HEK293 (cell line): ENCODE measurements at regions not wholly inside any gene's neighbourhood (a gene's known extent, or its start where the extent isn't known, plus 50 kb on each side); places are given as distances from the start of the nearest gene placed in this dataset.

Experiments
- CTCF ChIA-PET: fragments of 350-600 bp; formaldehyde crosslinking; extraction: SDS; loops from one replicate; lab custom pipeline; 2021; ENCODE audit warnings: antibody characterized with exemption; lab: Yijun Ruan, JAX
- POLR2A ChIA-PET: fragments of 300-600 bp; formaldehyde crosslinking; extraction: SDS; loops from one replicate; lab custom pipeline; 2020; ENCODE audit warnings: antibody characterized with exemption, inconsistent platforms; lab: Yijun Ruan, JAX
- H3K27ac ChIP-seq: fragments of 200-500 bp; sonication (Bioruptor generic); 2 replicates; pipeline ENCODE4 v1.5.1; 2014; ENCODE audit warnings: low read depth, low read length, control low read depth, inconsistent platforms; ENCODE audit errors: extremely low read depth
- H3K36me3 ChIP-seq, 2 experiments: fragments of 200-500 bp in 1 of 2; sonication (Bioruptor generic) in 1 of 2; 1 replicate in 1 of 2; 2 replicates in 1 of 2; pipeline ENCODE4 v1.5.1; 2014 to 2017; ENCODE audit warnings: inconsistent platforms in 2 of 2, low read length in 2 of 2; ENCODE audit not compliant: control insufficient read depth in 2 of 2, insufficient read depth in 1 of 2
- H3K4me1 ChIP-seq: fragments of 200-500 bp; sonication (Bioruptor generic); 2 replicates; pipeline ENCODE4 v1.5.1; 2014; ENCODE audit warnings: mild to moderate bottlenecking, low read length, inconsistent platforms; ENCODE audit not compliant: control insufficient read depth, insufficient read depth
- H3K4me3 ChIP-seq: 2 replicates; pipeline ENCODE4 v1.5.1; 2011; ENCODE audit warnings: low read depth, mild to moderate bottlenecking, control low read depth, low read length, moderate library complexity
- H3K9me3 ChIP-seq: fragments of 200-500 bp; sonication (Bioruptor generic); 2 replicates; pipeline ENCODE4 v1.5.1; 2014; ENCODE audit warnings: low read depth, low read length, inconsistent platforms; ENCODE audit not compliant: control insufficient read depth, insufficient read depth
- GLI4 ChIP-seq: fragments of 450-650 bp; formaldehyde crosslinking; IDR thresholded peaks from 2 replicates; pipeline ENCODE4 v1.5.1; 2016; ENCODE audit warnings: missing biosample characterization, missing genetic modification characterization
- ZBTB7A ChIP-seq: fragments of 450-650 bp; formaldehyde crosslinking; IDR thresholded peaks from 2 replicates; pipeline ENCODE4 v1.5.1; 2016; ENCODE audit warnings: low read depth, missing biosample characterization, missing genetic modification characterization
- ZBTB8A ChIP-seq: fragments of 450-650 bp; formaldehyde crosslinking; IDR thresholded peaks from 2 replicates; pipeline ENCODE4 v1.5.1; 2016; ENCODE audit warnings: missing biosample characterization, missing genetic modification characterization
- ZFP3 ChIP-seq: fragments of 450-650 bp; formaldehyde crosslinking; IDR thresholded peaks from 2 replicates; pipeline ENCODE4 v1.5.1; 2016; ENCODE audit warnings: low read depth, missing biosample characterization, missing genetic modification characterization
- ZNF10 ChIP-seq: fragments of 450-650 bp; formaldehyde crosslinking; IDR thresholded peaks from 2 replicates; pipeline ENCODE4 v1.5.1; 2017; ENCODE audit warnings: missing biosample characterization, missing genetic modification characterization
- ZNF112 ChIP-seq: fragments of 450-650 bp; formaldehyde crosslinking; IDR thresholded peaks from 2 replicates; pipeline ENCODE4 v1.5.0; 2017; ENCODE audit warnings: missing biosample characterization, missing genetic modification characterization
- ZNF133 ChIP-seq: fragments of 450-650 bp; formaldehyde crosslinking; IDR thresholded peaks from 2 replicates; pipeline ENCODE4 v1.5.1; 2016; ENCODE audit warnings: missing biosample characterization, missing genetic modification characterization
- ZNF169 ChIP-seq: fragments of 450-650 bp; formaldehyde crosslinking; IDR thresholded peaks from 2 replicates; pipeline ENCODE4 v1.5.1; 2016; ENCODE audit warnings: missing biosample characterization, missing genetic modification characterization
- ZNF221 ChIP-seq: fragments of 450-650 bp; formaldehyde crosslinking; IDR thresholded peaks from 2 replicates; pipeline ENCODE4 v1.5.1; 2017; ENCODE audit warnings: missing biosample characterization, missing genetic modification characterization, borderline replicate concordance
- ZNF266 ChIP-seq: fragments of 450-650 bp; formaldehyde crosslinking; IDR thresholded peaks from 2 replicates; pipeline ENCODE4 v1.5.1; 2016; ENCODE audit warnings: missing biosample characterization, missing genetic modification characterization, low read depth
- ZNF354C ChIP-seq: fragments of 450-650 bp; formaldehyde crosslinking; IDR thresholded peaks from 2 replicates; pipeline ENCODE4 v1.5.1; 2016; ENCODE audit warnings: missing biosample characterization, missing genetic modification characterization, low read depth, borderline replicate concordance
- ZNF362 ChIP-seq: fragments of 450-650 bp; formaldehyde crosslinking; IDR thresholded peaks from 2 replicates; pipeline ENCODE4 v1.5.1; 2016; ENCODE audit warnings: missing biosample characterization, missing genetic modification characterization
- ZNF404 ChIP-seq: fragments of 450-650 bp; formaldehyde crosslinking; IDR thresholded peaks from 2 replicates; pipeline ENCODE4 v1.5.1; 2017; ENCODE audit warnings: missing biosample characterization, missing genetic modification characterization
- ZNF501 ChIP-seq: fragments of 450-650 bp; formaldehyde crosslinking; IDR thresholded peaks from 2 replicates; pipeline ENCODE4 v1.5.1; 2016; ENCODE audit warnings: missing biosample characterization, missing genetic modification characterization
- ZNF707 ChIP-seq: fragments of 450-650 bp; formaldehyde crosslinking; IDR thresholded peaks from 2 replicates; pipeline ENCODE4 v1.5.1; 2016; ENCODE audit warnings: missing biosample characterization, missing genetic modification characterization
- TF ChIP-seq, protein P1 (sequence below): fragments of 450-650 bp; formaldehyde crosslinking; IDR thresholded peaks from 2 replicates; pipeline ENCODE4 v1.5.1; 2016; ENCODE audit warnings: missing biosample characterization, missing genetic modification characterization
- TF ChIP-seq, protein P2 (sequence below): fragments of 450-650 bp; formaldehyde crosslinking; IDR thresholded peaks from 2 replicates; pipeline ENCODE4 v1.5.1; 2017; ENCODE audit warnings: missing biosample characterization, missing genetic modification characterization

DNA sequence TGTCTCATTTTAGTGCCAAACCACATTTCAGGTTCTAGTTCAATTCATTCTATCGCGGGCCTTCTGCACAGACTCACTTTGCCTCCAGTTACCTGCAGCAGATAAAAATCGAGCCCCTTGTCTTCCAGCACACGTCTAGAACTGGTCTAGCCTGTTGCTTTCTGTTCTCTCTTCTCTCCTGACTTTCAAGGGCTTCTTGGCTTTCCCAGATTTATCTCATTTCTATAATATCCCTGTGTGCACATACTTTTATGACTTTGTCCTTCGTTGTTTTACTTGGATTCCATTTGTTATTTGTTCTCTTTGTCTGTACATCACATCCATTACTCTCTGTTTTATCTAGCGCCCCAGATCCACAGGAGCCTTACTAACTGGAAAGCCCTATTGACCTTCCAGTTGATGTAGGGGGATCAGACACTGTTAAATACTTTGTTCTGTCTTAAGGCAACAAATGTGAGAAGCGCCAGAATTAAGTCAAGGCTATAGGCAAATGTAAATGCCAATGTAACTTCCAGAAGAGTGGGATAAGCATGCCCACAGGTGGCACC is 284.5 kb upstream of the ADGRL4 start:
- H3K27ac ChIP-seq, result no peak overlapping the region
- H3K9me3 ChIP-seq, result no peaks in the 10 kb centered on the region
- no peak overlapping the region for H3K4me3 ChIP-seq
- POLR2A ChIA-PET, result no interaction called here
- TF ChIP-seq ZNF112 (tag by site-specific recombination) (no peak), ZNF404 (tag by site-specific recombination) (no peak), ZNF10 (tag by site-specific recombination) (no peak), ZNF133 (tag by site-specific recombination) (no peak), ZBTB8A (tag by site-specific recombination) (no peak), ZNF501 (no peak), ZBTB7A (no peak), ZNF169 (tag by site-specific recombination) (no peak), ZNF266 (tag by site-specific recombination) (no peak), ZNF362 (tag by site-specific recombination) (no peak), ZNF221 (tag by site-specific recombination) (no peak)
- TF ChIP-seq, protein P1, sequence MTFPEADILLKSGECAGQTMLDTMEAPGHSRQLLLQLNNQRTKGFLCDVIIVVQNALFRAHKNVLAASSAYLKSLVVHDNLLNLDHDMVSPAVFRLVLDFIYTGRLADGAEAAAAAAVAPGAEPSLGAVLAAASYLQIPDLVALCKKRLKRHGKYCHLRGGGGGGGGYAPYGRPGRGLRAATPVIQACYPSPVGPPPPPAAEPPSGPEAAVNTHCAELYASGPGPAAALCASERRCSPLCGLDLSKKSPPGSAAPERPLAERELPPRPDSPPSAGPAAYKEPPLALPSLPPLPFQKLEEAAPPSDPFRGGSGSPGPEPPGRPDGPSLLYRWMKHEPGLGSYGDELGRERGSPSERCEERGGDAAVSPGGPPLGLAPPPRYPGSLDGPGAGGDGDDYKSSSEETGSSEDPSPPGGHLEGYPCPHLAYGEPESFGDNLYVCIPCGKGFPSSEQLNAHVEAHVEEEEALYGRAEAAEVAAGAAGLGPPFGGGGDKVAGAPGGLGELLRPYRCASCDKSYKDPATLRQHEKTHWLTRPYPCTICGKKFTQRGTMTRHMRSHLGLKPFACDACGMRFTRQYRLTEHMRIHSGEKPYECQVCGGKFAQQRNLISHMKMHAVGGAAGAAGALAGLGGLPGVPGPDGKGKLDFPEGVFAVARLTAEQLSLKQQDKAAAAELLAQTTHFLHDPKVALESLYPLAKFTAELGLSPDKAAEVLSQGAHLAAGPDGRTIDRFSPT, result no peak
- no peaks in the 10 kb centered on the region for H3K4me1 ChIP-seq
- CTCF ChIA-PET, result no interaction called here
- H3K36me3 ChIP-seq, result no peaks in the 10 kb centered on the region

- no peak for TF ChIP-seq ZFP3 (tag by site-specific recombination)
- Histone ChIP-seq H3K4me1 (no peaks in the 10 kb centered on the region), H3K4me3 (no peak overlapping the region), H3K36me3 (no peaks in the 10 kb centered on the region), H3K9me3 (no peaks in the 10 kb centered on the region), H3K27ac (no peak overlapping the region)
- ChIA-PET POLR2A (no interaction called here), CTCF (no interaction called here)
Measured at GRCh38 chr1:79287982-79288381, 281.5 kb upstream of the ADGRL4 start.

GRCh38 chr1:79285667-79286066 is 279.1 kb upstream of the ADGRL4 start:
- ChIA-PET CTCF (no interaction called here), POLR2A (no interaction called here)
- TF ChIP-seq GLI4 (tag by site-specific recombination) (no peak), ZNF354C (no peak), ZNF707 (tag by site-specific recombination) (no peak)
- TF ChIP-seq, protein P2, sequence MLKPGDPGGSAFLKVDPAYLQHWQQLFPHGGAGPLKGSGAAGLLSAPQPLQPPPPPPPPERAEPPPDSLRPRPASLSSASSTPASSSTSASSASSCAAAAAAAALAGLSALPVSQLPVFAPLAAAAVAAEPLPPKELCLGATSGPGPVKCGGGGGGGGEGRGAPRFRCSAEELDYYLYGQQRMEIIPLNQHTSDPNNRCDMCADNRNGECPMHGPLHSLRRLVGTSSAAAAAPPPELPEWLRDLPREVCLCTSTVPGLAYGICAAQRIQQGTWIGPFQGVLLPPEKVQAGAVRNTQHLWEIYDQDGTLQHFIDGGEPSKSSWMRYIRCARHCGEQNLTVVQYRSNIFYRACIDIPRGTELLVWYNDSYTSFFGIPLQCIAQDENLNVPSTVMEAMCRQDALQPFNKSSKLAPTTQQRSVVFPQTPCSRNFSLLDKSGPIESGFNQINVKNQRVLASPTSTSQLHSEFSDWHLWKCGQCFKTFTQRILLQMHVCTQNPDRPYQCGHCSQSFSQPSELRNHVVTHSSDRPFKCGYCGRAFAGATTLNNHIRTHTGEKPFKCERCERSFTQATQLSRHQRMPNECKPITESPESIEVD (tag by site-specific recombination), result no peak
- H3K4me1 ChIP-seq, result no peaks in the 10 kb centered on the region
- no peaks in the 10 kb centered on the region for H3K9me3 ChIP-seq
- H3K36me3 ChIP-seq, result no peaks in the 10 kb centered on the region
- H3K27ac ChIP-seq, result no peak overlapping the region
- H3K4me3 ChIP-seq, result no peak overlapping the region
